OCI-LY1 (cell line): ENCODE measurements at regions not wholly inside any gene's neighbourhood (a gene's known extent, or its start where the extent isn't known, plus 50 kb on each side); places are given as distances from the start of the nearest gene placed in this dataset.

Experiments used
- EZH2 ChIP-seq: fragments of 200-600 bp; sonication (generic), shearing (Covaris generic); IDR thresholded peaks from 2 replicates; pipeline ENCODE4 v1.8.0; 2017; ENCODE audit warnings: borderline replicate concordance, mixed run types, mild to moderate bottlenecking, antibody characterized with exemption, low read length, moderate library complexity, mixed read lengths
- TF ChIP-seq, protein P1 (sequence below): fragments of 200-600 bp; sonication (generic), shearing (Covaris generic); IDR thresholded peaks from 2 replicates; pipeline ENCODE4 v1.5.1; 2017; ENCODE audit warnings: mild to moderate bottlenecking, antibody characterized with exemption, low read length, moderate library complexity, mixed read lengths

DNA sequence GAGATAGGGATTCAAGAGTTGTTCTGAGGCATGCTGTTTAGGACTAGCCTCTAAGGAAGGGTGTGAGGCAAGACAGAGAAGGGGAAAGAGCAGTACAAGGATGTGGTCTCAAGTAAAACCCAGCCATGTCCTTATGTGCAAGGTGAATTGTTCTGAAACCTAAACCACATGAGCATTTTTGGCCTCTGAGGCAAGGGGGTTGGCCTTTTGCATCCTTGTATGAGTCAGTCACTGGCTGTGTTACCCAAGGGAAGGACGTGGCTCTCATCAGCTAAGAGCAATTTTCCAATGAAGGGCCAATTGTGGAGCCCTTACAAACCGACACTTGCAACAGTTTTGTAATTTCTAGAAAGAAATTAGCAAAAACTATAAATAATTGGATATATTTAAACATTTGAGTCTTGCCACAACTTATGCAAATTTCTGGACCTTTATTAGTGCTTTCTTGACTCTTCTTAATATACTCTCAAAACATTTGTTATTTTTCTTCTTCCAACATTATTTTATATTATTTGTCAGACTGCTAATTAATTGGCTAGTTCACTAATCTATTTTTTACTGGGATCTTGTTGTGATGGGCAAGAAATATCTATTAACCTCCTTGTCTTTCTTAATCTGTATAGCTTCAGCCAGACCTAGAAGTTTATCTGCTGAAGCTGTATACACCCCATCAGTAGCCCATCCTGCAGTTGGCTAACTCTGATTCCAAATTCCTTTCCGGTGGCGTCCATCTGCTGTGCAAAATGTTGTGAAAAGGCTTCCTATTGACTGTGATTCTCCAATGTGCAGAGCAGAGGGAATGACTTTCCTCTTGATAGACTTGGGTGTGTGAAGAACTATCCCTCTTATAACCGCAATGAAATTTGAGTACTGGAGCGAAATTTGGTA lies 97.7 kb upstream of the P2RY1 start:
- TF ChIP-seq, protein P1, sequence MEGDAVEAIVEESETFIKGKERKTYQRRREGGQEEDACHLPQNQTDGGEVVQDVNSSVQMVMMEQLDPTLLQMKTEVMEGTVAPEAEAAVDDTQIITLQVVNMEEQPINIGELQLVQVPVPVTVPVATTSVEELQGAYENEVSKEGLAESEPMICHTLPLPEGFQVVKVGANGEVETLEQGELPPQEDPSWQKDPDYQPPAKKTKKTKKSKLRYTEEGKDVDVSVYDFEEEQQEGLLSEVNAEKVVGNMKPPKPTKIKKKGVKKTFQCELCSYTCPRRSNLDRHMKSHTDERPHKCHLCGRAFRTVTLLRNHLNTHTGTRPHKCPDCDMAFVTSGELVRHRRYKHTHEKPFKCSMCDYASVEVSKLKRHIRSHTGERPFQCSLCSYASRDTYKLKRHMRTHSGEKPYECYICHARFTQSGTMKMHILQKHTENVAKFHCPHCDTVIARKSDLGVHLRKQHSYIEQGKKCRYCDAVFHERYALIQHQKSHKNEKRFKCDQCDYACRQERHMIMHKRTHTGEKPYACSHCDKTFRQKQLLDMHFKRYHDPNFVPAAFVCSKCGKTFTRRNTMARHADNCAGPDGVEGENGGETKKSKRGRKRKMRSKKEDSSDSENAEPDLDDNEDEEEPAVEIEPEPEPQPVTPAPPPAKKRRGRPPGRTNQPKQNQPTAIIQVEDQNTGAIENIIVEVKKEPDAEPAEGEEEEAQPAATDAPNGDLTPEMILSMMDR, result no peak
- no peak for TF ChIP-seq EZH2
